Nephron progenitor cell (in vitro differentiated cells): ENCODE measurements at regions not wholly inside any gene's neighbourhood (a gene's known extent, or its start where the extent isn't known, plus 50 kb on each side); places are given as distances from the start of the nearest gene placed in this dataset.

Experiments
- DNase-seq: peaks from one replicate; pipeline ENCODE4 v3.0.0; 2021
- H3K27ac Mint-ChIP-seq: 2 replicates; pipeline ENCODE4 v1.8.0; 2021; ENCODE audit warnings: mild to moderate bottlenecking, moderate library complexity, mixed read lengths
- H3K27me3 Mint-ChIP-seq: 2 replicates; pipeline ENCODE4 v1.8.0; 2021; ENCODE audit warnings: mild to moderate bottlenecking, low read depth, mixed read lengths; ENCODE audit not compliant: poor library complexity
- H3K36me3 Mint-ChIP-seq: 2 replicates; pipeline ENCODE4 v1.8.0; 2021; ENCODE audit warnings: low read depth, mixed read lengths
- H3K4me1 Mint-ChIP-seq: 2 replicates; pipeline ENCODE4 v1.8.0; 2021; ENCODE audit warnings: mixed read lengths
- H3K4me3 Mint-ChIP-seq: 2 replicates; pipeline ENCODE4 v1.8.0; 2021; ENCODE audit warnings: mild to moderate bottlenecking, moderate library complexity, mixed read lengths
- H3K9me3 Mint-ChIP-seq: 2 replicates; pipeline ENCODE4 v1.8.0; 2021; ENCODE audit warnings: mild to moderate bottlenecking, moderate library complexity, mixed read lengths
- CTCF ChIP-seq: fragments of 200-600 bp; sonication (generic); IDR thresholded peaks from 2 replicates; pipeline ENCODE4 v1.5.0; 2021; ENCODE audit warnings: antibody characterized with exemption

- Mint-ChIP-seq H3K9me3 (no peaks in the 10 kb centered on the region), H3K4me3 (no peak overlapping the region), H3K27ac (no peak overlapping the region), H3K27me3 (peaks cover 3% of the 10 kb centered on the region), H3K4me1 (peaks cover 48% of the 10 kb centered on the region), H3K36me3 (no peaks in the 10 kb centered on the region)
- TF ChIP-seq CTCF: no peak
- no peak for DNase-seq
These were observed 75.5 kb downstream of the NCOR2 start for GRCh38 chr12:124491856-124492420.

GRCh38 chr12:124491310-124491709 is 76.1 kb downstream of the NCOR2 start:
- no peak overlapping the region for H3K27ac Mint-ChIP-seq

GRCh38 chr12:124490584-124491305 is 76.7 kb downstream of the NCOR2 start:
- DNase-seq: no peak
- H3K4me1 Mint-ChIP-seq: peaks cover 43% of the 10 kb centered on the region
- peaks cover 3% of the 10 kb centered on the region for H3K27me3 Mint-ChIP-seq

More at GRCh38 chr12:124491310-124491709, 76.1 kb downstream of the NCOR2 start:
- TF ChIP-seq CTCF: no peak
- H3K4me1 Mint-ChIP-seq: peaks cover 46% of the 10 kb centered on the region
- no peaks in the 10 kb centered on the region for H3K36me3 Mint-ChIP-seq
- H3K9me3 Mint-ChIP-seq: no peaks in the 10 kb centered on the region
- peaks cover 3% of the 10 kb centered on the region for H3K27me3 Mint-ChIP-seq
- no peak for DNase-seq
- no peak overlapping the region for H3K4me3 Mint-ChIP-seq

GRCh38 chr12:124489915-124490583 is 77.4 kb downstream of the NCOR2 start:
- Mint-ChIP-seq H3K36me3 (no peaks in the 10 kb centered on the region), H3K27ac (no peak overlapping the region), H3K27me3 (peaks cover 3% of the 10 kb centered on the region), H3K4me1 (peaks cover 42% of the 10 kb centered on the region), H3K9me3 (no peaks in the 10 kb centered on the region), H3K4me3 (no peak overlapping the region)
- TF ChIP-seq CTCF: no peak
- no peak for DNase-seq

More at GRCh38 chr12:124490584-124491305, 76.7 kb downstream of the NCOR2 start:
- no peak for TF ChIP-seq CTCF
- Mint-ChIP-seq H3K36me3 (no peaks in the 10 kb centered on the region), H3K9me3 (no peaks in the 10 kb centered on the region), H3K27ac (peak overlapping the region; percentile 13), H3K4me3 (no peak overlapping the region)

GRCh38 chr12:124489220-124489619 is 78.2 kb downstream of the NCOR2 start:
- H3K9me3 Mint-ChIP-seq: no peaks in the 10 kb centered on the region
- peaks cover 3% of the 10 kb centered on the region for H3K27me3 Mint-ChIP-seq
- peaks cover 42% of the 10 kb centered on the region for H3K4me1 Mint-ChIP-seq
- no peak for DNase-seq
- H3K36me3 Mint-ChIP-seq: peaks cover 5% of the 10 kb centered on the region
- no peak overlapping the region for H3K27ac Mint-ChIP-seq
- H3K4me3 Mint-ChIP-seq: no peak overlapping the region
- TF ChIP-seq CTCF: no peak
